ENCODE measurements at regions not wholly inside any gene's neighbourhood (a gene's known extent, or its start where the extent isn't known, plus 50 kb on each side); places are given as distances from the start of the nearest gene placed in this dataset.

GRCh38 chr11:32225571-32226285, 134.9 kb downstream of the RCN1 start:
- no peaks in the 10 kb centered on the region for H3K4me1 ChIP-seq (ENCODE audit: insufficient read depth, low read length)
- H3K27me3 ChIP-seq (ENCODE audit: insufficient read depth, low read length), result no peaks in the 10 kb centered on the region
- no peaks in the 10 kb centered on the region for H3K9me3 ChIP-seq (ENCODE audit: low read depth, low read length)
- no peak overlapping the region for H3K4me3 ChIP-seq (ENCODE audit: low read length)

DNA sequence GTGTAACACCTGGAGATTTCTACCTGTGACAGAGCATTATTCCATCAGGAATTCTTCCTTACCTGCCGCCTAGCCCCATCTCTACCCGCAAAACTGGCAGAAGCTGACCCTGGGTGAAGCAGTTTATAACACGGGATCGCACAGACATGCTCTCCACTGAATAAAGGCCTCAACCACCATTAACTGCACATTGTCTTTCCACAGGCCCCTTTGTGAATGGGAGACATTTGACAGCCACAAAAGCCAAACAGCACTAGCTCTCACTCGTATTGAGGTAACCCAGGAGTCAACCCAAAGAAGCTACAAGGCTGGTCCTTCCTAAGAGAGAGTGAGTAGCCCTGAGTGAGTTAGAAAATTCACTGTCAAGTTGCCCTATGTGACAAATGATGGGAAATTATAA, 135.6 kb downstream of the RCN1 start:
- no peaks in the 10 kb centered on the region for H3K27me3 ChIP-seq (ENCODE audit: insufficient read depth, low read length)
- H3K4me1 ChIP-seq (ENCODE audit: insufficient read depth, low read length), result no peaks in the 10 kb centered on the region
- H3K4me3 ChIP-seq (ENCODE audit: low read length), result no peak overlapping the region
- no peaks in the 10 kb centered on the region for H3K9me3 ChIP-seq (ENCODE audit: low read depth, low read length)

DNA sequence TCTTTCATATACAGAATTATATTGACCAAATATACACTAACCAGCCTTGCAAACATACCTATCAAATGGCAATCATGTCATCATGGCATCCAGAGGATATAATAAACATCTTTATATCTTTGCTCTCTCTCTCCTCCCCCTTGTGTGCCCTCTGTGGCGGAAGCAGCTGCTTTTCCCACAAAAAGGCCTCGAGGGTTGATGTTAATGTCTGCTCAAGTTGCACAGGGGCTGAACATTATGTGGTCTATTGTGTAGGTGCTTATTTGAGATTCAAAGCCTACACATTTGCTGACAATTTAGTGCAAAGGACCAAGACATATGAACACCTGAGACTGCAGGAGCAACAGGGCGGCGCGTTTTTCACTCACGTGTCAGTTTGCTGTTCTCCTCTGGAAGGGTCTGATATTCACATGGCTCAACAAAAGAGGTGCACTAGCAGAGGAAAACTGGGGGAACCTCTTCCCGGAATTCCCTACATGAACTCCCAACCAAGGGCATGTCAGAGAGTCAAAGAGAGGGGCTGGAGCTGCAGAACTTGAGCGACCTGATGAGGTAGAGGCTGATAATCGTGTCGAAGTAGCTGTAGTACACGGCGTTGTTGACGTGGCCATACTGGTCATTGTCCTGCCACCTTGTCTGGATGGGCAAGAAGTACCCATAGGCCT, 138.8 kb downstream of the RCN1 start:
- no peak overlapping the region for H3K4me3 ChIP-seq (ENCODE audit: low read length)
- H3K27me3 ChIP-seq (ENCODE audit: insufficient read depth, low read length), result peaks cover 3% of the 10 kb centered on the region
- H3K4me1 ChIP-seq (ENCODE audit: insufficient read depth, low read length), result no peaks in the 10 kb centered on the region
- H3K9me3 ChIP-seq (ENCODE audit: low read depth, low read length), result no peaks in the 10 kb centered on the region

DNA sequence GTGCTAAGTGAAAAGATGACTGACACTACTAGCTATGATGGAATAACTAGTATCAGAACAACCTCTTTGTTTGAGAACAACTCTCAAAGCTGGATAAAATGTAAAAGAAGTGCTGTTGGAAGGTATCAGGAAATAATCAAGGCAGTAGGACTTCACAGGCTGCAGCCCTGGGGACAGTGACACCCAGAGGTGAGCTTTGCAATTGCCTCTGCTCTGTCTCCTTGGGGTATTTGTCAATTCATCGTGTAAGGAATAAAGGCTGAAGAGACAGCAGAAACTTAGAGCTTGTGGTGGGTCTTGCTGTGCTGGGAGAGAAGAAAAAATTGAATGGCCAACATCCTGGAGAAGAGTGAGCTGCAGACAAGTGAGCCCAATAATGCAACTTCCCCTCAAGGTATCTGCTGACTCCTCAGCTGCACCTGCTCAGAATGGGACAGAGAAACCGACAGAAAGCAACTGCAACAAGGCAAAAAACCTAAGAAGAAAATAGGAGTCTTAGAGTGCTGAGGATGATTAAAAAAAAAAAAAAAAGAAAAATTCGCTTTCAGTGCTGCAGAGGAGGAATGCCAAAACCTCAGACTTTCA, 141.1 kb downstream of the RCN1 start:
- peaks cover 7% of the 10 kb centered on the region for H3K27me3 ChIP-seq (ENCODE audit: insufficient read depth, low read length)
- H3K9me3 ChIP-seq (ENCODE audit: low read depth, low read length), result no peaks in the 10 kb centered on the region
- H3K4me3 ChIP-seq (ENCODE audit: low read length), result no peak overlapping the region

GRCh38 chr11:32232516-32232915, 141.6 kb downstream of the RCN1 start:
- Histone ChIP-seq H3K4me3 (ENCODE audit: low read length) (no peak overlapping the region), H3K9me3 (ENCODE audit: low read depth, low read length) (no peaks in the 10 kb centered on the region), H3K27me3 (ENCODE audit: insufficient read depth, low read length) (peaks cover 7% of the 10 kb centered on the region), H3K4me1 (ENCODE audit: insufficient read depth, low read length) (no peaks in the 10 kb centered on the region)

More for the DNA sequence above, 141.1 kb downstream of the RCN1 start:
- H3K4me1 ChIP-seq (ENCODE audit: insufficient read depth, low read length), result no peaks in the 10 kb centered on the region

DNA sequence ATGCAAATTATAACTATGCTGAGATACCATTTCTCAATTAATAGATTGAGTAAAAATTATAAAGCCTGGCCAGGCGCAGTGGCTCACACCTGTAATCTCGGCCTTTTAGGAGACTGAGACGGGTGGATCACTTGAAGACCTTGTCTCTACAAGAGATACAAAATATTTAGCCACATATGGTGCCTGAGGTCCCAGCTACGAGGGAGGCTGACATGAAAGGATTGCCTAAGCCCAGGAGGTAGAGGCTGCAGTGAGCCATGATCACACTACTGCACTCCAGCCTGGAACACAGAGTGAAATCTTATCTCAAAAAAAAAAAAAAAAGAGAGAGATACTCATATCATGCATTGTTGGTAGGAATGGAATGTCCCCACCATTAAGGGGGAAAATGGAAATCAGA, 142.4 kb downstream of the RCN1 start:
- no peaks in the 10 kb centered on the region for H3K9me3 ChIP-seq (ENCODE audit: low read depth, low read length)
- no peaks in the 10 kb centered on the region for H3K4me1 ChIP-seq (ENCODE audit: insufficient read depth, low read length)
- peaks cover 10% of the 10 kb centered on the region for H3K27me3 ChIP-seq (ENCODE audit: insufficient read depth, low read length)
- no peak overlapping the region for H3K4me3 ChIP-seq (ENCODE audit: low read length)

- no peaks in the 10 kb centered on the region for H3K9me3 ChIP-seq (ENCODE audit: low read depth, low read length)
- H3K4me3 ChIP-seq (ENCODE audit: low read length), result no peak overlapping the region
- H3K4me1 ChIP-seq (ENCODE audit: insufficient read depth, low read length), result no peaks in the 10 kb centered on the region
- peaks cover 16% of the 10 kb centered on the region for H3K27me3 ChIP-seq (ENCODE audit: insufficient read depth, low read length)
These were observed 143.1 kb downstream of the RCN1 start for GRCh38 chr11:32233928-32234327.

DNA sequence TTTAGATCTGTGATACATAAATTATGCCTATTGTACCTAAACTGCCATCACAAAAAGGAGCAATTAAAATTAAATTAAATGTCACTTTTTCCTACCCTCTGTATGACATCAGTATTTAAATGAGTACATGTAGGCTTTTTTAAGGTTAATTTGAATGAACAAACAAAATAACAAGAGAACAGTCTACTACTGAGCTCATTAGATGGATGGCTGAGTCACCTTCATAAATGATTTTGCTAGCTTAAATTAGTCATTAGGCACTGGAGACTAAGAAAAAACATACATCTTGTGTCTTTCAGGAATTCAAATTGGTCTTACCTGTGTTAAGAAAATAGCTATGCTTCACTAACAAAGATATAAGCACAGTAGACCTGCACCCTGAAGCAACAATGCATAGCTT, 153.6 kb downstream of the RCN1 start:
- H3K4me1 ChIP-seq (ENCODE audit: insufficient read depth, low read length), result no peaks in the 10 kb centered on the region
- H3K4me3 ChIP-seq (ENCODE audit: low read length), result no peak overlapping the region
- H3K9me3 ChIP-seq (ENCODE audit: low read depth, low read length), result no peaks in the 10 kb centered on the region
- H3K27me3 ChIP-seq (ENCODE audit: insufficient read depth, low read length), result peaks cover 2% of the 10 kb centered on the region

DNA sequence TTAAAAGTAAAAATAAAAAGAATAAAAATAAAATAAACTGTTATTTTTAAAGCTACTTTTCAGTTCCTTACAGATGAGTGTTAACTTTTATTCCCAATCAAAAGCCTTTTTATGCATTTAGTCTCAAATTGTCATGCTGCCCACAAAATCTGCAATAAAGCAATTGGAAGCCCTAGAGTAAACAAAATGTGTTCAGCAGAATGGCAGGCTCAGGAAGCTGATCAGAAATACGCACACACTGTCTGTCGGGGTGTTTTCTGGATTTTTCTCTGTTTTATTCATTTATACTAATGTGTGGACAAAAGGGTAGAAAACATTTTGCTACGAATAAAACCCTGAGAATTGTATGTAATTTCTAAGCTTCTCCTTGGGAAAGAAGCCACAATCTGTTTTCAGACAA, 162.8 kb downstream of the RCN1 start:
- H3K27me3 ChIP-seq (ENCODE audit: insufficient read depth, low read length), result no peaks in the 10 kb centered on the region
- H3K9me3 ChIP-seq (ENCODE audit: low read depth, low read length), result no peaks in the 10 kb centered on the region
- no peaks in the 10 kb centered on the region for H3K4me1 ChIP-seq (ENCODE audit: insufficient read depth, low read length)
- H3K4me3 ChIP-seq (ENCODE audit: low read length), result no peak overlapping the region

GRCh38 chr11:32255841-32256240, 165.0 kb downstream of the RCN1 start:
- Histone ChIP-seq H3K27me3 (ENCODE audit: insufficient read depth, low read length) (no peaks in the 10 kb centered on the region), H3K4me1 (ENCODE audit: insufficient read depth, low read length) (no peaks in the 10 kb centered on the region), H3K9me3 (ENCODE audit: low read depth, low read length) (no peaks in the 10 kb centered on the region), H3K4me3 (ENCODE audit: low read length) (no peak overlapping the region)

- H3K27me3 ChIP-seq (ENCODE audit: insufficient read depth, low read length), result no peaks in the 10 kb centered on the region
- H3K4me3 ChIP-seq (ENCODE audit: low read length), result no peak overlapping the region
- H3K9me3 ChIP-seq (ENCODE audit: low read depth, low read length), result no peaks in the 10 kb centered on the region
- no peaks in the 10 kb centered on the region for H3K4me1 ChIP-seq (ENCODE audit: insufficient read depth, low read length)
These were observed 165.6 kb downstream of the RCN1 start for GRCh38 chr11:32256466-32256865.

DNA sequence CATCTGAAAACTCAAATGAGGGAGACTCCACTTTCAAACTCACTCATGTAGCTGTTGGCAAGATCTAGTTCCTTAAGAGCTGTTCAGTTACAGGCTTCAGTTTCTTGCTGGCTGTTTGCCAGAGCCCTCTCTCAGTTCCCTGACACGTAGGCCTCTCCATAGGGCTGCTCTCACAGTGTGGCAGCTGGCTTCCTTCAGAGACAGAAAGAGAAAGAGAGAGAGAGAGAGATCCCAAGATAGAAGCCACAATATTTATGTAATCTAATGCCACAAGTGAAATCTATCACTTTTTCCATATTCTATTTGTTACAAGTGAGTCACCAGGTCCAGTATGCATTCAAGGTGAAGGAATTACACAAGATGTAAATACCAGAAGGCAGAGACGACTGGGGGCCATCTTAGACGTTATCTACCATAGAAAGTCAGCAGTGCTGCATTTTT, 168.8 kb downstream of the RCN1 start:
- Histone ChIP-seq H3K4me1 (ENCODE audit: insufficient read depth, low read length) (no peaks in the 10 kb centered on the region), H3K4me3 (ENCODE audit: low read length) (no peak overlapping the region), H3K9me3 (ENCODE audit: low read depth, low read length) (no peaks in the 10 kb centered on the region), H3K27me3 (ENCODE audit: insufficient read depth, low read length) (peaks cover 7% of the 10 kb centered on the region)

DNA sequence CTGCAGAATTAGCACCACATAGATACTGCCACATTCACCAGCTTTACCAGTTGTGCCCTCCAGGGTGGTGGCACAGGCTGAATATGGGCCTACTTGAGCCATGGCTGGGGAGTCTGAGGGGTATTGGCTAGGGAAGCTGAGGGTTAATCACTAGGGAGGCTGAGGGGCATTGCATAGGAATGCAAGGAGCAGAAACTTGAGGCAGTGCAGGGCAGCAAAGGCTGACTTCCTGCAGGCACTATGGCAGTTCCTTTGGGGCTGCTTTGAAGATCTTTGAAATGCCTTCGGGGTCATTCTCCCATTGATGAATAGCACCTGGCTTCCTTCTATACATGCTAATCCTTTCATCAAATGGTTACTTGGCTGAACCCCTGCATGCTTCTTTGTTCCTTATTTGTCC, 171.5 kb downstream of the RCN1 start:
- Histone ChIP-seq H3K9me3 (ENCODE audit: low read depth, low read length) (no peaks in the 10 kb centered on the region), H3K4me1 (ENCODE audit: insufficient read depth, low read length) (no peaks in the 10 kb centered on the region), H3K4me3 (ENCODE audit: low read length) (no peak overlapping the region)

GRCh38 chr11:32265911-32266310, 169.4 kb downstream of the WT1 start:
- no peaks in the 10 kb centered on the region for H3K4me1 ChIP-seq (ENCODE audit: insufficient read depth, low read length)
- H3K9me3 ChIP-seq (ENCODE audit: low read depth, low read length), result no peaks in the 10 kb centered on the region
- no peak overlapping the region for H3K4me3 ChIP-seq (ENCODE audit: low read length)
- H3K27me3 ChIP-seq (ENCODE audit: insufficient read depth, low read length), result peaks cover 7% of the 10 kb centered on the region

More for the DNA sequence above, 171.5 kb downstream of the RCN1 start:
- peaks cover 7% of the 10 kb centered on the region for H3K27me3 ChIP-seq (ENCODE audit: insufficient read depth, low read length)

DNA sequence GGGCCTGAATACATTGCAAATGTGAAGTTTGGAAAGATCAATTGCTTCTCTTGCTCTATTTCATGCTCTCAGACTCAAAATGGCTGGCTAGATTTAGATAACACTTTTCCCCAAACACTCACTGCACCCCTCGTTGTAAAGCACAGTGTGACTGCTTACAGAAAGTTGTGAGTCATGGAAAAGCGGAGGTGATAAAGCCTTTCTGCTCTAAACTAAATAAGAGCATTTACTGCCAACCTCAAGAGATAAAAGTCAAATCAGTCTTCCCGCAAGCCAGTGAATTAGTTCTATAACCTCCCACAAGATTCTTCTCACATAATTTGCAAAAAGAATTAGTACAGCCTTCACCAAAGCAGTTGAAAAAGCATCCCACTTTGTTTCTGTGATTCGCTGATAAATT, 168.7 kb downstream of the WT1 start:
- H3K4me3 ChIP-seq (ENCODE audit: low read length), result no peak overlapping the region
- peaks cover 7% of the 10 kb centered on the region for H3K27me3 ChIP-seq (ENCODE audit: insufficient read depth, low read length)
- no peaks in the 10 kb centered on the region for H3K9me3 ChIP-seq (ENCODE audit: low read depth, low read length)
- H3K4me1 ChIP-seq (ENCODE audit: insufficient read depth, low read length), result no peaks in the 10 kb centered on the region
